Brain microvascular endothelial cell (primary cell): ENCODE measurements at regions not wholly inside any gene's neighbourhood (a gene's known extent, or its start where the extent isn't known, plus 50 kb on each side); places are given as distances from the start of the nearest gene placed in this dataset.

Source experiments
- DNase-seq: peaks from one replicate; pipeline ENCODE4 v3.0.0-alpha.2; 2020
- H3K27ac ChIP-seq: fragments of 250-450 bp; sonication (Bioruptor Pico); 2 replicates; pipeline ENCODE4 v1.5.1; 2020; ENCODE audit warnings: mild to moderate bottlenecking, moderate library complexity
- H3K27me3 ChIP-seq: fragments of 250-450 bp; sonication (Bioruptor Pico); replicated peaks from 2 replicates; pipeline ENCODE4 v1.5.1; 2020; ENCODE audit warnings: mild to moderate bottlenecking
- H3K36me3 ChIP-seq: fragments of 250-450 bp; sonication (Bioruptor Pico); replicated peaks from 2 replicates; pipeline ENCODE4 v1.5.1; 2020; ENCODE audit warnings: mild to moderate bottlenecking
- H3K4me3 ChIP-seq: 2 replicates; pipeline ENCODE4 v1.5.1; 2011; ENCODE audit warnings: low read depth, mild to moderate bottlenecking, control low read depth, low read length, moderate library complexity
- in situ Hi-C: cut with HindIII; loops from 2 replicates; pipeline ENCODE4 v1.10.0; 2017; ENCODE audit warnings: low sequenced_read_pairs, low pct_ligation_motif_present
- TF ChIP-seq, protein P1 (sequence below): IDR thresholded peaks from 2 replicates; pipeline ENCODE4 v1.5.1; 2011; ENCODE audit warnings: low read depth, mild to moderate bottlenecking, moderate library complexity, low read length, control low read depth, inconsistent platforms; ENCODE audit errors: missing control alignments

DNA sequence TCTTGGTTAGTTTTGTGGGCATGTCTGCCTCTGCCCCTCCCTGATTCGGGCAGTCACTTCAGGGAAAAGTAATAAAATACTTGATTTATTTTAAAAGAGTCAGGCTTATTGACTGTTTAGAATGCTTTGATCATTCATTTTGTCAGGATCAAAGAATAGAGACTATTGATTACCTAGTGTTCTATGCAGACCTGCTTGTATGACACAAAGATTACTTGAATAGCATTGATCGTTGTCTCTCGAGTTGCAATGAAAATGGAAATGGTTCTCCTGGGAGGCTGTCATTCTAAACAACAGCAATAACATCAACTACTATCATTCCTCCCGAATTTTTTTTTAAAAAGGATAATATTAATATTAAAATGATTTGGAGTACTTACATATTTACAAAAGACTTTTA, 133.2 kb upstream of the DMAC1 start:
- DNase-seq = no peak
- in situ Hi-C loops = no loop called here

DNA sequence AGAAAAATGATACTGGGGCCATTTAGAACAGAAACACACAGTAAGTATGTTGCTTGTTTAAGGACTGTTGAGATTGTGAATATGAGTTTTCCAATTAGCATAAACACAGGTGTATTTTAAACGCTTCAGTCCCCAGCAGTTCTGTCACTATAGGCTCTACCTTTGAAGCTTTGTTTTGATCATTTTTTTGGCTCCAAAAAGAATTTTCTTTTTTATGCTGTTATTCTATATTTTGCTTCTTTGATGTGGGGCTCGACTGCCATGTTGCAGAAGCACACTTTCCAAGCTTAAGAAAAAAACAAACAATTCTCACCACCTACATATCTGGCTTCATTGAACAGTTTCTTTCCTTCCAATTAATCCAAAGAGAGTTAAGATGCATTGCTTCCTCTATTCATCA, 131.0 kb upstream of the DMAC1 start:
- no peaks in the 10 kb centered on the region for H3K36me3 ChIP-seq
- TF ChIP-seq, protein P1, sequence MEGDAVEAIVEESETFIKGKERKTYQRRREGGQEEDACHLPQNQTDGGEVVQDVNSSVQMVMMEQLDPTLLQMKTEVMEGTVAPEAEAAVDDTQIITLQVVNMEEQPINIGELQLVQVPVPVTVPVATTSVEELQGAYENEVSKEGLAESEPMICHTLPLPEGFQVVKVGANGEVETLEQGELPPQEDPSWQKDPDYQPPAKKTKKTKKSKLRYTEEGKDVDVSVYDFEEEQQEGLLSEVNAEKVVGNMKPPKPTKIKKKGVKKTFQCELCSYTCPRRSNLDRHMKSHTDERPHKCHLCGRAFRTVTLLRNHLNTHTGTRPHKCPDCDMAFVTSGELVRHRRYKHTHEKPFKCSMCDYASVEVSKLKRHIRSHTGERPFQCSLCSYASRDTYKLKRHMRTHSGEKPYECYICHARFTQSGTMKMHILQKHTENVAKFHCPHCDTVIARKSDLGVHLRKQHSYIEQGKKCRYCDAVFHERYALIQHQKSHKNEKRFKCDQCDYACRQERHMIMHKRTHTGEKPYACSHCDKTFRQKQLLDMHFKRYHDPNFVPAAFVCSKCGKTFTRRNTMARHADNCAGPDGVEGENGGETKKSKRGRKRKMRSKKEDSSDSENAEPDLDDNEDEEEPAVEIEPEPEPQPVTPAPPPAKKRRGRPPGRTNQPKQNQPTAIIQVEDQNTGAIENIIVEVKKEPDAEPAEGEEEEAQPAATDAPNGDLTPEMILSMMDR = no peak
- in situ Hi-C loops = no loop called here

More for the DNA sequence above, 133.2 kb upstream of the DMAC1 start:
- Histone ChIP-seq H3K27me3 (no peaks in the 10 kb centered on the region), H3K27ac (no peak overlapping the region), H3K36me3 (no peaks in the 10 kb centered on the region), H3K4me3 (no peak overlapping the region)
- TF ChIP-seq, protein P1 = no peak

DNA sequence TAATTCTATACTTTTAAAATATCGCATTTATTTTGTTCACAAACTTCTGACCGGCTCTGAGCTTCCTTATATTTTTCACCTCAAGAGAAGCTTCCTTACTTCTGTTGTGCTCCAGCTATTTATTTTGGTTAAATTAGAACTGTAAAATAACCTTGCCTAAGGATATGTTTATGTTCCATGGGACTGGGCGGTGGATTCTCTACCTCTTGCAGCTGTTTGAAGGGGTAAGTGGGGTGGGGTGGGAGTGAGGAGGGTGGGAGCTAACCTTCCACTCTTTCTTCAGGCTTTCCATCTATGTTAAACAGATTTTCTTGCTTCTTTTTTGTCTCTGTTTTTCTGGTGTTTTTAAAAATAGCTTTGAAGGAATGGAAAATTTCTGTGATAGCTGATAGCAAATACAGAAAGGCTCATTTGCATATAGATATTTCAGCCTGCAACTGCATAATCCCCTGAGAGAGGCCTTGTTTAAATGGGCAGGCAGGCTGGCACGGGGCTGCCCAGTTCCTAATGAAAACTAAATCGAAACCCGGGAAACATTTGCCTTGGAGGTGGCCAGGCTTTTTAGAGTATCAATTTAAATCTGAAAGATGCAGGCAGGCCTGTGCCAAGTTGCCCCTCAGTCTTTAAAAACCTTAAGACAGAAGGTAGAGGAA, 122.1 kb upstream of the DMAC1 start:
- Histone ChIP-seq H3K27ac (no peak overlapping the region), H3K27me3 (no peaks in the 10 kb centered on the region), H3K36me3 (no peaks in the 10 kb centered on the region), H3K4me3 (no peak overlapping the region)
- DNase-seq = no peak
- TF ChIP-seq, protein P1 = no peak
- in situ Hi-C loops = no loop called here

More for the DNA sequence above, 131.0 kb upstream of the DMAC1 start:
- Histone ChIP-seq H3K27me3 (no peaks in the 10 kb centered on the region), H3K27ac (no peak overlapping the region), H3K4me3 (no peak overlapping the region)
- no peak for DNase-seq

DNA sequence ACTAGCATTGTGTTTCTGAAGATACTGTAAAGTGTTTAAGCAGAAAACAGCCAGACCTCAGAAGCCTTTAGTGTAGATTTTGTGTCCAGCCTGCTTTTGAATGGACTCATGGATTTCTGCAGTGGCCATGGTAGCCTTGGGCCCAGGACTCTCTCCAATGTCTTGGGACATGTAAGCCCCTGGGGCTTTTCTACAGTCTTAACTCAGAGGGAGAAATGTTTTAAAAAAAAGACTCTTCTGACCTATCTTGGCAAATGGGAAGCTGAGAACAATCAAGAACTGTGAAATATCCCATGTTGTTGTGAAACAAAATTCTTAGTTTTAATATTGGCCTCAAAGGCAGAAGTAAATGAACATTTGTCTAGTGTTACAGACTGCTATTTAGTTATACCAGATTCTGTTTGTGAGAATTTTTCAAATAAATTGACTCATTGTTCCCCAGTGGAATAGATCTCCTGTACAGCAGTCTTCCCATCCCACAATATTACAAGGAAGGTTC, 112.5 kb upstream of the DMAC1 start:
- Histone ChIP-seq H3K36me3 (no peaks in the 10 kb centered on the region), H3K27me3 (no peaks in the 10 kb centered on the region), H3K27ac (no peak overlapping the region), H3K4me3 (no peak overlapping the region)
- DNase-seq = no peak
- in situ Hi-C loops = no loop called here
- TF ChIP-seq, protein P1 = no peak

DNA sequence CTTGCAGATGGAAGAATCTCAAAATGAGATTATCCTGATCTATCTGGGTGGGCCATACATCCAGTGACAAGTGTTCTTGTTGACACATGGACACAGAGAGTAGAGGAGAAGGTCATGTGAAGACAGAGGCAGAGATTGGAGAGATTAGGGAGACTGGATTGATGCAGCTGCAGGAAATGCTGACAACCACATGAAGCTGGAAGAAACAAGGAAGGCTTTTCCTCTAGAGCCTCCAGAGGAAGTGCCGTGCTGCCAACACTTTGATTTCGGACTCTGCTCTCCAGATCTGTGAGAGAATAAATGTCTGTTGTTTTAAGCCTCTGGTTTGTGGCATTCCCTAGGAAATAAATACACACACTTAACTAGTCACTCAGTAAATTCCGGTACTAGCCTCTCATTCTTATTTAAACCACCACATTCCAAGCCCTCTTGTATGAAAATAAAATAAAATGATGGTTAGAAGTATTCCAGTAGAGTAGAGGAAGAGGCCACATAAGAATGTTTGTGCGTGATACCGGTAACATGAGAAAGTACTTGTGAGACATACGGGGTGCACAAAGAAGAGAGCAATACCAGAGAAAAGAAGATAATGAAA, 110.9 kb upstream of the DMAC1 start:
- Histone ChIP-seq H3K27me3 (no peaks in the 10 kb centered on the region), H3K27ac (no peak overlapping the region), H3K4me3 (no peak overlapping the region), H3K36me3 (no peaks in the 10 kb centered on the region)
- in situ Hi-C loops = no loop called here
- TF ChIP-seq, protein P1 = no peak
- DNase-seq = no peak

DNA sequence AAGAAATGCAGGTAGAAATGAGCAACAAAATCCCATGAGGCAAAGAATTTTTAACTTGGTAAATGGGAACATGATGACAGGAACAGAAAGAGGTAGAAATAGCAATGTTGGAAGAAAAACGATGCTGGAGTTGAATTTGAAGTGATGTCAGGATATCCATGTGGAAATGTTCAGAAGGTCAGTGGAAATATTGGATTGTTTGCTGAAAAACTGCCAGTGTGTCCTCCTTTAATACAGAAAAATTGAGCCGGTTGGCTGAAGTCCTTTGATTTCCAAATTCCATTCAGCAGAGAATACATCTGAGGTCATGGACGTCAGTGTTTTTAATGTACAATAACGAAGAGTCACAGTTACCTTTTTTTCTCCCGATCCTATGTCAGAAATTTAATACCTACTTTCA, 110.0 kb upstream of the DMAC1 start:
- H3K36me3 ChIP-seq = no peaks in the 10 kb centered on the region
- no peak for DNase-seq
- H3K4me3 ChIP-seq = no peak overlapping the region
- in situ Hi-C loops = no loop called here
- TF ChIP-seq, protein P1 = no peak
- no peak overlapping the region for H3K27ac ChIP-seq
- H3K27me3 ChIP-seq = no peaks in the 10 kb centered on the region
